HG02943 (cell line): ENCODE measurements at regions not wholly inside any gene's neighbourhood (a gene's known extent, or its start where the extent isn't known, plus 50 kb on each side); places are given as distances from the start of the nearest gene placed in this dataset.
"Not testable (repeated sequence)": the region's sequence is repeated elsewhere in the genome, so short reads cannot be mapped to it uniquely, and the experiment has no call there.

ENCODE experiments used
- ATAC-seq: cut with Tn5 transposase; IDR thresholded peaks from one replicate; pipeline ENCODE4 v1.9.1; 2021; ENCODE audit warnings: mild to moderate bottlenecking, low read depth, moderate library complexity; ENCODE audit not compliant: unreplicated experiment

- ATAC-seq = no peak
Measured at GRCh38 chr6:141413196-141413595, 719.5 kb upstream of the GJE1 start.

- no peak for ATAC-seq
Measured at GRCh38 chr6:141406761-141407160, 726.0 kb upstream of the GJE1 start.

- ATAC-seq = no peak
Measured at GRCh38 chr6:141403827-141404226, 728.9 kb upstream of the GJE1 start.

- ATAC-seq = no peak
Measured at GRCh38 chr6:141403103-141403502, 729.6 kb upstream of the GJE1 start.

- no peak for ATAC-seq
Measured at GRCh38 chr6:141402489-141402888, 730.2 kb upstream of the GJE1 start.

- ATAC-seq = no peak
Measured at GRCh38 chr6:141401851-141402250, 730.9 kb upstream of the GJE1 start.

- no peak for ATAC-seq
Measured at GRCh38 chr6:141401168-141401567, 731.6 kb upstream of the GJE1 start.

- no peak for ATAC-seq
Measured at GRCh38 chr6:141398949-141399348, 733.8 kb upstream of the GJE1 start.

- no peak for ATAC-seq
Measured at GRCh38 chr6:141395443-141396008, 737.2 kb upstream of the GJE1 start.

- no peak for ATAC-seq
Measured at GRCh38 chr6:141394565-141395051, 738.1 kb upstream of the GJE1 start.

- ATAC-seq = no peak
Measured at GRCh38 chr6:141394125-141394536, 738.6 kb upstream of the GJE1 start.

GRCh38 chr6:141393405-141394124 is 739.2 kb upstream of the GJE1 start:
- no peak for ATAC-seq

- ATAC-seq = not testable (repeated sequence)
Measured at GRCh38 chr6:141391135-141391534, 741.6 kb upstream of the GJE1 start.

- no peak for ATAC-seq
Measured at GRCh38 chr6:141388666-141389065, 744.1 kb upstream of the GJE1 start.

- no peak for ATAC-seq
Measured at GRCh38 chr6:141370438-141370837, 762.3 kb upstream of the GJE1 start.

- ATAC-seq = not testable (repeated sequence)
Measured at GRCh38 chr6:141366796-141367195, 765.9 kb upstream of the GJE1 start.

- ATAC-seq = no peak
Measured at GRCh38 chr6:141364694-141365093, 768.0 kb upstream of the GJE1 start.

- no peak for ATAC-seq
Measured at GRCh38 chr6:141364232-141364631, 768.5 kb upstream of the GJE1 start.

- peak; percentile 65 for ATAC-seq
Measured at GRCh38 chr6:141361559-141361958, 771.2 kb upstream of the GJE1 start.

- no peak for ATAC-seq
Measured at GRCh38 chr6:141359953-141360352, 772.8 kb upstream of the GJE1 start.

GRCh38 chr6:141354191-141354955 is 778.4 kb upstream of the GJE1 start:
- ATAC-seq = no peak
